HG02623 (cell line): ENCODE measurements at regions not wholly inside any gene's neighbourhood (a gene's known extent, or its start where the extent isn't known, plus 50 kb on each side); places are given as distances from the start of the nearest gene placed in this dataset.

Source experiments
- ATAC-seq: cut with Tn5 transposase; IDR thresholded peaks from one replicate; pipeline ENCODE4 v1.9.1; 2021; ENCODE audit warnings: moderate library complexity; ENCODE audit not compliant: unreplicated experiment

GRCh38 chr12:126337556-126338441 lies 1272.6 kb downstream of the AACS start:
- no peak for ATAC-seq

- no peak for ATAC-seq
These were observed 1277.6 kb downstream of the AACS start for GRCh38 chr12:126342866-126343265.

GRCh38 chr12:126343321-126343720 lies 1278.1 kb downstream of the AACS start:
- no peak for ATAC-seq

- no peak for ATAC-seq
These were observed 1280.9 kb downstream of the AACS start for GRCh38 chr12:126346087-126346486.

GRCh38 chr12:126347421-126347820 lies 1282.2 kb downstream of the AACS start:
- no peak for ATAC-seq

- no peak for ATAC-seq
These were observed 1284.1 kb downstream of the AACS start for GRCh38 chr12:126349383-126349782.

GRCh38 chr12:126353604-126354003 lies 1288.4 kb downstream of the AACS start:
- ATAC-seq: no peak

GRCh38 chr12:126354633-126355032 lies 1289.4 kb downstream of the AACS start:
- ATAC-seq: no peak

- ATAC-seq: no peak
These were observed 1290.1 kb downstream of the AACS start for GRCh38 chr12:126355346-126355745.

- ATAC-seq: no peak
These were observed 1293.6 kb downstream of the AACS start for GRCh38 chr12:126358806-126359205.

- ATAC-seq: no peak
These were observed 1294.0 kb downstream of the AACS start for GRCh38 chr12:126359216-126359615.

- no peak for ATAC-seq
These were observed 1296.6 kb downstream of the AACS start for GRCh38 chr12:126361804-126362203.

GRCh38 chr12:126362493-126362892 lies 1297.3 kb downstream of the AACS start:
- ATAC-seq: no peak

- no peak for ATAC-seq
These were observed 1297.7 kb downstream of the AACS start for GRCh38 chr12:126362964-126363363.

GRCh38 chr12:126369487-126370463 lies 1304.5 kb downstream of the AACS start:
- no peak for ATAC-seq

- no peak for ATAC-seq
These were observed 1318.3 kb downstream of the AACS start for GRCh38 chr12:126383506-126383905.

- ATAC-seq: no peak
These were observed 1318.9 kb downstream of the AACS start for GRCh38 chr12:126384026-126384564.

GRCh38 chr12:126385785-126386184 lies 1320.5 kb downstream of the AACS start:
- ATAC-seq: no peak

- ATAC-seq: no peak
These were observed 1324.1 kb downstream of the AACS start for GRCh38 chr12:126389220-126389841.

- no peak for ATAC-seq
These were observed 1324.7 kb downstream of the AACS start for GRCh38 chr12:126389961-126390360.
